Vagina (tissue), 2 donors: ENCODE measurements at regions not wholly inside any gene's neighbourhood (a gene's known extent, or its start where the extent isn't known, plus 50 kb on each side); places are given as distances from the start of the nearest gene placed in this dataset.

Experiments used
- POLR2A ChIP-seq, 2 donors: fragments of 450-650 bp; IDR thresholded peaks; one replicate each; pipeline ENCODE4 v1.6.1; 2017; ENCODE audit warnings: antibody characterized with exemption in 2 of 2, mild to moderate bottlenecking in 2 of 2, moderate library complexity in 2 of 2
- TF ChIP-seq, protein P1 (sequence below), 3 experiments: fragments of 450-650 bp in 2 of 3; fragments of 200-600 bp in 1 of 3; sonication (generic) in 1 of 3; IDR thresholded peaks; one replicate each; pipeline ENCODE4 v1.5.1; 2017 to 2019; ENCODE audit warnings: antibody characterized with exemption in 3 of 3, mild to moderate bottlenecking in 2 of 3, moderate library complexity in 2 of 3

DNA sequence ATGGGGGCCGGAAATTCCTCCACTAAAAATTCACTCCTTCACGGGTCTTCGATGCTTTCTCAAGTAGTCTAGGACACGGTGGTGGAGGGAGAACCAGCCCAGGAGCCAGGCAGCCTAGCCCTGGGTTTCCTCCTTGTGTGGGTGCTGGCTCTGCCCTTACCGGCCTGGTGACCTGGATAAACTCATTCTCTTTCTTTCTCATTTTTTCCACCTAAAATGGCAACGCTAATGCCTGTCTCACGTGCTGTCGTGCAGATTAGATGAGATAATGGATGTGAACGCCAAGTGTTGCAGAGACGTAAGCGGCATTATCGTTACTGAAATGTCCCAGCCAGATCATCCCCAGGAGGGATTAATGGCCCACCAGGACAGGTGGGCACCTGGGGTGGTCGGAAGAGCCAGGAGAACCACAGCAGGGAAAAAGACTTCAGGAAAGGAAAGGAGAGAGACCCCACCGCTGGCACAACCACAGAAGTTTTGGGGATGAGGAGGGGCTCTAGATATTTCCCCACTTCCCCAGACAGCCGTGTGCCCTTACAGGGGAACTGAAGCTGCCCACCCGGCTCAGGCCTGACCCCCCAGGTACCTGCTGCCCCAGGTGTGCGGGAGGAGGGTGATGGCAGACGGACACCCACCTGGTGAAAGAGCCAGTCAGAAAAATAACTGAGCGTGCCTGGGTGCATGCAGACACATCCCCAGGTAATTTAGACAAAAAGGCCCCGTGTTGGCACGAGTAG, 100.8 kb upstream of the ASAP2 start:
- TF ChIP-seq POLR2A (IDR thresholded peaks at IDR 0.05), result no peak
- TF ChIP-seq, protein P1, sequence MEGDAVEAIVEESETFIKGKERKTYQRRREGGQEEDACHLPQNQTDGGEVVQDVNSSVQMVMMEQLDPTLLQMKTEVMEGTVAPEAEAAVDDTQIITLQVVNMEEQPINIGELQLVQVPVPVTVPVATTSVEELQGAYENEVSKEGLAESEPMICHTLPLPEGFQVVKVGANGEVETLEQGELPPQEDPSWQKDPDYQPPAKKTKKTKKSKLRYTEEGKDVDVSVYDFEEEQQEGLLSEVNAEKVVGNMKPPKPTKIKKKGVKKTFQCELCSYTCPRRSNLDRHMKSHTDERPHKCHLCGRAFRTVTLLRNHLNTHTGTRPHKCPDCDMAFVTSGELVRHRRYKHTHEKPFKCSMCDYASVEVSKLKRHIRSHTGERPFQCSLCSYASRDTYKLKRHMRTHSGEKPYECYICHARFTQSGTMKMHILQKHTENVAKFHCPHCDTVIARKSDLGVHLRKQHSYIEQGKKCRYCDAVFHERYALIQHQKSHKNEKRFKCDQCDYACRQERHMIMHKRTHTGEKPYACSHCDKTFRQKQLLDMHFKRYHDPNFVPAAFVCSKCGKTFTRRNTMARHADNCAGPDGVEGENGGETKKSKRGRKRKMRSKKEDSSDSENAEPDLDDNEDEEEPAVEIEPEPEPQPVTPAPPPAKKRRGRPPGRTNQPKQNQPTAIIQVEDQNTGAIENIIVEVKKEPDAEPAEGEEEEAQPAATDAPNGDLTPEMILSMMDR (IDR thresholded peaks at IDR 0.05), result no peak
